ENCODE measurements at regions not wholly inside any gene's neighbourhood (a gene's known extent, or its start where the extent isn't known, plus 50 kb on each side); places are given as distances from the start of the nearest gene placed in this dataset.

DNA sequence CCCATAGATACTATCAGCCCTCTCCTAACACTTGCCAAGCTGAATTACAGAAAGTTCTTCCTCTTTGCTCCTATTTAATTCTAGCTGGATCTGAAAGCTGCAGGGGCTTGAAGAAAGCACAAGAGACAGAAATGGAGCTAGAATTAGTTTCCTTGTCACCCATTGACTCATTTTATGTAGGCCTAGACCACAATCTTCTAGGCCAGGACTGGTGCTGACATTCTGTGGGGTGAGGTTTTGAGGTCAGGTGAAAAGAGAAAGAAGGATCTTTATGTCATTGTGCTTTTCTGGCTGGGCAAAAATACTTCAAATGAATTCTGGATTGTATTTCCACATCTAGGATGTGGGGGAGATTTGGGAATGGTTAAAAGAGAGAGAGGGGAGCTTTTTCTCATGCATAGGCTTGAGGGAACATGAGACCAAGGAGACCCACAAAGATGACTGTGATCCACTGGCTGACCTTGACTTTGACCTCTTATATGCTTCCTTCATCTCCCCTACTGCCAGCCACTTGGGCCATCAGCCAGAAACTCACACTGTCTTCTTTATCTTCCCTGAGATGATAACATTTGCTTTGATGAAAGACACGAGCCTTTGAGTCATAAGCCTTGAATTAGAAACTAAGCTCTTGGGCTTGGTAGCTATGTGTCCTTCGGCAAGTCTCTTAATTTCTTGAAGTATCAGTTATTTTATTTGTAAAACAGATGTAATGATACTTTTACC lies 274.9 kb upstream of the CADM1 start:
- no peak for DNase-seq

GRCh38 chr11:115776916-115777315 lies 272.7 kb upstream of the CADM1 start:
- DNase-seq, result no peak

GRCh38 chr11:115775846-115776245 lies 271.6 kb upstream of the CADM1 start:
- no peak for DNase-seq

- DNase-seq, result no peak
Measured at GRCh38 chr11:115774756-115775155, 270.5 kb upstream of the CADM1 start.

- no peak for DNase-seq
Measured at GRCh38 chr11:115769891-115770290, 265.7 kb upstream of the CADM1 start.

GRCh38 chr11:115767883-115768282 lies 263.7 kb upstream of the CADM1 start:
- DNase-seq, result no peak

DNA sequence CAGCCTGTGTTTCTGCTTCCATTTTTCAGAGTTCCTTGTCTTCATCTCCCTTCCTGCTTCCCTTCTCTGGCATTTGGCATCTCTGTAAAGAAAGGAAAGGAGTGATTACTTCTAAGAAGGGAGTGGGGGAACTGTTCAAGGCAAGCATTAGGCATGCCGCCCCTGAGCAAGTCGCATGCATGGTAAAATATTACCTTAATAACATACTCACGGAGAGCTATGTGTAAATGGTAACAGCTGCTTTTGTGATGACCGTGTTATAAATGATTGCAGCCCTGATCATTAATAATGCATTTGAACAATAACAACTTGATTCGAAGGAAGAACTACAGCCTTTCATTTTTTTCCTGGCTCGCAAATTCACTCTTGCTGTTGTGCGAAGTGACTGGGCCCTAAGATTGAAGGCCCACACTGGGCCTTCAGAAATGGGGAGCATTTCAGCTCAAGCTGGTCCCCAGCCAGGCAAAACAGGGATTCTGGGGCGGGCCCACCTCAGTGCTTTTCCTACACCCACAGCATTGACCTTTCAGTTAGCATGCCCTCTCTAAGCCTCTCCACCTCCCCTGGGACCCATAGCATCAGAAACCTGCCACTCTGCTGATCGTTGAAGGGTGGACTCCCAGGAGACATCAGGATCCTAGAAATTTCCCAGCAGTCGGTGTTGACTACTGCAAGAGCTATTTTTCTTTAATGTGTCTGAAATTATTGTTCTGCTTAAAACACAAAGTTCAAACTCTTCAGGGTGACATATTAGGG lies 263.0 kb upstream of the CADM1 start:
- no peak for DNase-seq

DNA sequence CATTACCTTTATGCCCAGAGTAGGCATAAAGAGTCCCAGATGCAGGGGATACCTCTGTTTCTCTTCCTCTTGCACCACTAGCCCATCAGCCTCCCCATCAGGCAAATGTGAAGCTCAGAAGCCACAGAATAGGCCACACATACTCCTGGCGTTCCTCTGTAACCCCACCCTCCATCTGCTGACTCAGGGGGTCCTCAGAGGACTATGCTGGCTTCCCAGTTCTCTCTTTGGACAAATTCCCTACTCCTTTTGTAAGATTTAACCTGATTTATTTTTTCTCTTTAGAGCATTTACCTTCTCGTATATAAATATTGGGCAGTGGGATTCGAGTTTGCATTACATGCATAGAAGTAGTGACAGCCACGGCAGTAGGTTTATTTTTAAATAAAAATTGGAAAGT lies 262.3 kb upstream of the CADM1 start:
- no peak for DNase-seq

GRCh38 chr11:115765803-115766239 lies 261.6 kb upstream of the CADM1 start:
- no peak for DNase-seq

DNA sequence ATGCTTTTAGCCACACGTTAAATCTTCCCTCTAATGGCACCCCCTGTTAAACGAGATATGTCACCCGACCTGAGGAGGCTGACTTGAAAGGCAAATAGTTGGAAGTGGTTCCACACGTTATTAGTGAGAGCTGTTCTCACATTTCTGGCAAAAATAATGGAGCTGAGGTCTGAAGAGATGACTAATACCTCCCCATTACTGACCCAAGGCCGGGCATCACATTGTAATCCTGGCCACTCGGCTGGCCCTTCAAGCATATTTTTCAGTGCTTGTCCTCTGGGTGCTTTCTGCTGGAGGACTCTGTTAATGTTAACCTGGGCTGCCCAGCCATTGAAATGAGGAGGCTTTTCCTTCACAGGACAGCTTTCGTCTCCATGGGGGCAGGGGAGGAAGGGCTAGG lies 260.0 kb upstream of the CADM1 start:
- DNase-seq, result no peak

GRCh38 chr11:115761817-115762216 lies 257.6 kb upstream of the CADM1 start:
- no peak for DNase-seq

DNA sequence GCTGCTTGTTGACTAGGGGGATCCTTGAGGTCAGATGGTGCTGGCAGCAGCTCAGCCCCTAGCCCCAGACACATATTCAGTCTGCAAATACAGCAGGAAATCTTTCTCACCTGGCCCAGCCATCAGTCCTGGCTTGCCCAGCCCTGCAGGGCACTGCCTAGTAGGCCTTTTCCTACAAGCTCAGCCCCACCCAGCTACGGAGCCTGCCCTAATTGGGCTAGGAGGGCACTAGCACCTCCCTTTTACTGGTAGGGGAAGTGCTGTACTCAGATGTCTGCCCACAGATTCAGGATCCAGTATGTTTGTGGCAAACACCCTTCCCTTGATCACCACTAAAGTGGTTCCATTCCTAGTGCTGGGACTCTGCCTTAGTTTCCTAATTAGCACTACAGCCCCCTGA lies 257.1 kb upstream of the CADM1 start:
- DNase-seq, result no peak

GRCh38 chr11:115760461-115761320 lies 256.5 kb upstream of the CADM1 start:
- DNase-seq, result no peak

DNA sequence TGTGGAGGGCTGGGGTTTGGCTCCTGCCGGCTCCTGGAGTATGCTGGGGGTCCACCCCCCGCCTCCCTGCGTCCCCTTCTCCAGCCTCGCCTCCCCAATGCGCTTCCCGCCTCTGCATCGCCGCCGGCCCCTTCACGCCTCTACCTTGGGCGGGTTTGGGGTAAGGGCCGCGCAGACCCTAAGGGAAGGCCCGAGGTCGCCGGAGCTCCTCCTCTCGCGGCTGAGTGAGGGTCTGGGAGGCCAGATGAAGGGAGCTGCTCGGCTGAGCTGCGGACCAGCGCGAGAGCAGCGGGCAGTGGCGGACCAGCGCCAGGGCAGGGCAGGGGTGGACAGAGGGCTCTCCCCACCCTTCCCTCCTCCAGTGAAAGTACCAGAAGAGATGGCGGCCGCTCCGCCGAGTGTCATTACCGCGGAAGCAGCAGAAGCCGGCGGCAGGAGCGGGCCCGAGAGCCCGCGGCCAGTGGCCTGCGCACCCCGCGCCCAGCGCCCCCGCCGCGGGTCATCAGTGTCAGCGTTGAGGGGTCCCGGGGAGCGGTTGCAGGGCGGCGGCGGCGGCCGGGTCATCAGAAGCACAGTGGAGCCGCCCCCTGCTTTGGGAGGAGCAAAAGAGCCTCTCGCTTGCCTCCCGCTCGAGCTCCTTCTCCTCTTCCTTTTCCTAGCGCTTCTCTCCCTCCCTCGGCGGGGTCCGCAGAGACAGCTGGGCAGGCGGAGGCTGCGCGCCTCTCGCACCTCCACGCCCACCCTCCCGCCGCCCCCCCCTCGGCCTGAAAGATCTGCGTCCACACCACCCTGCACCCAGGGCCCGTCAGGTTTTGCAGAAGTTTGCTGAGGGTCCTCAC lies 255.6 kb upstream of the CADM1 start:
- DNase-seq, result no peak

DNA sequence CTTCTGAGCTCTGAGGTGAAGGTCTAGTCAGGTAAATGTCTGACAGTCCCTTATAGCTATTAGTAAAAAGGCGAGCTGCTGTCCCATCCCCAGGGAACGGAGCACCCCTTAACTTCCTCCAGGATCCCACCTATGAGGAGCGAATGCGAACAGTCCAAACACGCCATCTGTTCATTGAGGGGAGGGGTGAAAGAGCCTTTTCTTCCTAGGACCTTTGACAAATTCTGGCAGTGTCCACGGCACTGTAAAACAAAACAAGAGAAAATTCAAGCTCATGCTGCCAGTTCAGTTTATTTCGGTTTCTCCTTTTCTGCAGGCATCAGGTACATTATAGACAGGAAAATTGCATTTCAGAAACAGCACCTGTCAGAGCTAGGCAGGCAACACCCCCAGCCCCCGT lies 253.8 kb upstream of the CADM1 start:
- no peak for DNase-seq

- DNase-seq, result no peak
Measured at GRCh38 chr11:115751243-115752015, 247.2 kb upstream of the CADM1 start.

DNA sequence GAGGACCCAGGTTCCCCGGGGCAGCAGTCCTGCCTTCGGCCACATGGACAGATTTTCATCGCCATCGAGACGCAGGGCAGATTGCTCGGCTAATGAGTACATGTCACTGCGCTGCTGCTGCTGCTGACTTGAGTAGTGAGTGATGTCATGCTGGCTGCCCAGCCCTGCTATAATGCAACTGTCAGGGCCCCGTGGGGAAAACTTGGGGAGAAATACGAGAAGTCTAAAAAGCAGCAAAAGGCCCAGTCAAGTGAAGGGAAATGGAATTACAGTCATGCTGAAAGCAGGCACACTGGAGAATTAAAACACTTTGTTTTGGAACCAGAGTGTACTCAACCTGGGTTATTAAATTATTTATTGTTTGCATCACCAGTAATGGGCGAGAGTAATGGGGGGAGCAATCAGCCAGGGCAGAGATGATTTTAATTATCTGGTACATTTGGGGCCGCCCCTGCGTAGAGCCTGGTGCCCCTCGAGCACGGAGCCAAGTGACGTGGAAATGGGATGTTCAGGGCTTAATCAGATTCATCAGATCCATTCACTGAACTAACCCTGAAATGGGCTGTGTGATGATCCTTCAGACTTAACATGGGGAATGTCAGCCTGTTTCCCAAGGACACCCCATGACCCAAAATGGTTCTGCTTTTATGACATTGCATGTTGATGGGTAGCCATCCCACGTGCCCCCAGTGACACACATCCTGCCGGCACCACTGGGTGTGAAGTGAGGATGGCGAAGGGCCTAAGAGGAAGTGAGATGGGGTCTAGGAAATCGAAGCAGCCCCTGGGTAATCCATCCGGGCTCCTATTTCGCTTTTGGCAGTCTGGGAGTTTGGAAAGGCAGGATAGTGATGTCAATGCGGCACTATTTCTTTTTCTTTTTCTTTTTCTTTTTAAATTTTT lies 241.6 kb upstream of the CADM1 start:
- no peak for DNase-seq

- no peak for DNase-seq
Measured at GRCh38 chr11:115745066-115745465, 240.9 kb upstream of the CADM1 start.

GRCh38 chr11:115743719-115744118 lies 239.5 kb upstream of the CADM1 start:
- DNase-seq, result no peak

DNA sequence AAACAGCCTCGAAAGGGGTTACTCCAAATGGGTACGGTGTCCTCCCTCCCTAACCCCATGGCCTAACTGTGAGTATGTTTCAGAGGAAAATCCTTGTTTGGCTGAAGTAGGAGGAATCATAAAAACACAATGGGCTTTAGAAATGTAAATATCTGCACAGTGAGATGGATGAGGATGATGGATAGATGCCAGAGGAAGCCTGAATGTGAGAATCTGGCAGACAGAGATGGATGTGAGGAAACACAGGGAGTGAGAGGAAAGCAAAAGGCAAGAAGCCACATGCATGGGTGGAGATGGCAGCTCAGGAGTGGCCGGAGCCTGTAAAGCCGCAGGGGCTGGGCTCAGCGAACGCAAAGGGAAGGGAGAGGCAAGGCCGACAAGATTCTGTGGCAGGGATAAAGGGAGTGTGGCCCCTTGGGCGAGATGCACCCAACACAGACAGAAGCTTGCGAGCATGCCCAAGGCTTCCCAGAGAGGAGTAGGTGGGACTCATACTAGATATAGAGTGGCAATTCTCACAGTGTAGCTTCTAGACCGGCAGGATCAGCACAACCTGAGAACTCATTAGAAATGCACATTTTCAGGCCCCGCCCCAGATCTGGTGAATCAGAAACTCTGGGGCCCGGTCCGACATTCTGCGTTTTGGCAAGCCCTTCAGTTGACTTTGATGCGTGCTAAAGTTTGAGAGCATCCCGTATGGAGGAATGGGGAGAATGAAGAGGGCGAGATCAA lies 237.3 kb upstream of the CADM1 start:
- DNase-seq, result peak; percentile 81
